RWPE2 (cell line): ENCODE measurements at regions not wholly inside any gene's neighbourhood (a gene's known extent, or its start where the extent isn't known, plus 50 kb on each side); places are given as distances from the start of the nearest gene placed in this dataset.

Source experiments
- ATAC-seq: fragments of 200-7000 bp; cut with Tn5 transposase; 3 replicates; pipeline ENCODE4 v1.9.1; 2021; ENCODE audit warnings: low read depth
- DNase-seq: peaks from one replicate; pipeline ENCODE4 v3.0.0-alpha.2; 2020; ENCODE audit warnings: low spot score
- H3K27ac ChIP-seq: fragments of 450-650 bp; 2 replicates; pipeline ENCODE4 v1.5.1; 2017; ENCODE audit warnings: mild to moderate bottlenecking; ENCODE audit not compliant: poor library complexity, severe bottlenecking
- H3K27me3 ChIP-seq: fragments of 250-450 bp; sonication (Bioruptor Pico); 2 replicates; pipeline ENCODE4 v1.5.1; 2021; ENCODE audit warnings: mild to moderate bottlenecking, moderate library complexity; ENCODE audit not compliant: insufficient read depth, poor library complexity, severe bottlenecking
- H3K36me3 ChIP-seq: fragments of 250-450 bp; sonication (Bioruptor Pico); 2 replicates; pipeline ENCODE4 v1.5.1; 2020; ENCODE audit warnings: low read depth, mild to moderate bottlenecking, moderate library complexity
- H3K4me1 ChIP-seq: fragments of 250-450 bp; sonication (Bioruptor Pico); 2 replicates; pipeline ENCODE4 v1.5.1; 2021; ENCODE audit warnings: mild to moderate bottlenecking, moderate library complexity; ENCODE audit not compliant: insufficient read depth, poor library complexity, severe bottlenecking
- H3K4me3 ChIP-seq: fragments of 250-450 bp; sonication (Bioruptor Pico); 2 replicates; pipeline ENCODE4 v1.5.1; 2021; ENCODE audit warnings: mild to moderate bottlenecking, moderate library complexity; ENCODE audit not compliant: severe bottlenecking
- H3K9me3 ChIP-seq: fragments of 250-450 bp; sonication (Bioruptor Pico); 2 replicates; pipeline ENCODE4 v1.5.1; 2021; ENCODE audit warnings: mild to moderate bottlenecking, moderate library complexity; ENCODE audit not compliant: severe bottlenecking
- TF ChIP-seq, protein P1 (sequence below): fragments of 450-650 bp; IDR thresholded peaks from one replicate; pipeline ENCODE4 v1.5.1; 2017; ENCODE audit warnings: mild to moderate bottlenecking, moderate library complexity; ENCODE audit not compliant: poor library complexity, severe bottlenecking

DNA sequence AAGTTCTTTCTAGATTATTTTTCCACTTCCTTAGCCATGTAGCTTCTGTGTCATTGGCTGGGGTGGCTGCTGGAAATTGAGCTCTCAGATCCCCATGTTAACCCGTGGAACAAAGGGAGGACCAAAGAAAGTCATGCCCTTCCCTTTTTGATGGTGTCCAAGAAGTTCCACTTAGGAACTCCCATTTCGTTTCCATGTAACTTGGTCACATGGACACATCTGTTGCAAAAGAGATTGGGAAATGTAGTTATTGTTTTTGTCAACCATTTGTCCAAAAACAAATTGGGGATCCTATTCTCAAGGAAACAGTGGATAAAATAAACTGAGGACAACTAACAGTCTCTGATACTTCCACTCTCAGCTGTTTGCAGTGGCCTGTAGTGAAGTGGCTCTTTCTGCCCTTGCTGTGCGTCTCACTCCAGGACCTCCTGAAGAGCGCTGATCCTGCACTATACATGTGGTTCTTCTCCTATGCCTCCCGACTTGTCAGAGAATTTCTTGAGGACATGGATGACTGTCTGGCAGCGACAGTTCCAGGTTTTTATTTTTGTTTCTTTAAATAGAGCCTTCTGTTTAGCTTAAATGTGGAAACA lies 125.3 kb upstream of the LNX1 start:
- Histone ChIP-seq H3K27me3 (no peaks in the 10 kb centered on the region), H3K36me3 (no peaks in the 10 kb centered on the region), H3K9me3 (no peaks in the 10 kb centered on the region), H3K4me1 (peaks cover 2% of the 10 kb centered on the region), H3K4me3 (no peak overlapping the region), H3K27ac (no peak overlapping the region)
- TF ChIP-seq, protein P1, sequence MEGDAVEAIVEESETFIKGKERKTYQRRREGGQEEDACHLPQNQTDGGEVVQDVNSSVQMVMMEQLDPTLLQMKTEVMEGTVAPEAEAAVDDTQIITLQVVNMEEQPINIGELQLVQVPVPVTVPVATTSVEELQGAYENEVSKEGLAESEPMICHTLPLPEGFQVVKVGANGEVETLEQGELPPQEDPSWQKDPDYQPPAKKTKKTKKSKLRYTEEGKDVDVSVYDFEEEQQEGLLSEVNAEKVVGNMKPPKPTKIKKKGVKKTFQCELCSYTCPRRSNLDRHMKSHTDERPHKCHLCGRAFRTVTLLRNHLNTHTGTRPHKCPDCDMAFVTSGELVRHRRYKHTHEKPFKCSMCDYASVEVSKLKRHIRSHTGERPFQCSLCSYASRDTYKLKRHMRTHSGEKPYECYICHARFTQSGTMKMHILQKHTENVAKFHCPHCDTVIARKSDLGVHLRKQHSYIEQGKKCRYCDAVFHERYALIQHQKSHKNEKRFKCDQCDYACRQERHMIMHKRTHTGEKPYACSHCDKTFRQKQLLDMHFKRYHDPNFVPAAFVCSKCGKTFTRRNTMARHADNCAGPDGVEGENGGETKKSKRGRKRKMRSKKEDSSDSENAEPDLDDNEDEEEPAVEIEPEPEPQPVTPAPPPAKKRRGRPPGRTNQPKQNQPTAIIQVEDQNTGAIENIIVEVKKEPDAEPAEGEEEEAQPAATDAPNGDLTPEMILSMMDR: no peak
- no peak for ATAC-seq
- DNase-seq: no peak

DNA sequence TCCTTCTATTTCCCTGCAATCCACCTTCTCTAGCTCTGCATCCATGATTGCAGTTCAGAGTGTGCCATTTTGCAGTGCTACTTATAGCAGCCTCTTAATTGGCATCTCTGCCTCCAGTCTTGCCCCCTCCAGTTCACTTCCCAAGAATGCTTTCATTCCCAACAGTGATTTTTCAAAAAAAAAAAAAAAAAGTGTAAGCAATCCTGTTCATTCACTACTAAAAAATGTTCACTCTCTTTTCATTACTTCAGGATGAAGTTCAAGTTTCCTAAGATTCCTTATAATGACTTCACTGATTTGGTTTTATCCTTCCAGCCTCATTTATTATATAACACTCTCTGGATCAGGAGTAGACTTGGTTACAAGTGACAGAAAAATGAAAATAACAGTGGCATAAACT lies 124.7 kb upstream of the LNX1 start:
- no peak overlapping the region for H3K27ac ChIP-seq
- H3K27me3 ChIP-seq: no peaks in the 10 kb centered on the region
- no peak overlapping the region for H3K4me3 ChIP-seq
- ATAC-seq (no peak), DNase-seq (no peak)
- H3K9me3 ChIP-seq: no peaks in the 10 kb centered on the region
- peaks cover 2% of the 10 kb centered on the region for H3K4me1 ChIP-seq
- H3K36me3 ChIP-seq: no peaks in the 10 kb centered on the region
- TF ChIP-seq, protein P1: no peak

GRCh38 chr4:53714236-53715140 lies 123.2 kb upstream of the LNX1 start:
- H3K27ac ChIP-seq: no peak overlapping the region
- no peaks in the 10 kb centered on the region for H3K9me3 ChIP-seq
- H3K36me3 ChIP-seq: no peaks in the 10 kb centered on the region
- TF ChIP-seq, protein P1: no peak
- ATAC-seq (no peak), DNase-seq (no peak)
- H3K27me3 ChIP-seq: no peaks in the 10 kb centered on the region
- H3K4me3 ChIP-seq: no peak overlapping the region
- peaks cover 2% of the 10 kb centered on the region for H3K4me1 ChIP-seq

DNA sequence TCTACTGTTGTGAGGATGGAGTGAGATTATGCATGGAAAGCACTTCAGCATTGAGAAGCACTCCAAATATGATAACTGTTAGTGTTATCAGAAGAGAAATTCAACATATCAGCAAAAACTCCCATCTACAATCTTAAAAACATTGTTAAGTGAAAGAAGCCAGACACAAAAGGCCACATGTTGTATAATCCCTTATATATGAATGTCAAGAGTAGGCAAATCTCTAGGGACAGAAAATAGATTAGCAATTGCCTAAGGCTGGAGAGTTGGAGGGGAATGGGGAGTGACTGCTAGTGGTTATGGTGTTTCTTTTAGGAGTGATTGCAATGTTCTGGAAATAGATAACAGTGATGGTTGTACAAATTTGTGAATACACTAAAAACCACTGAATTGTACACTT lies 122.5 kb upstream of the LNX1 start:
- TF ChIP-seq, protein P1: no peak
- peaks cover 2% of the 10 kb centered on the region for H3K4me1 ChIP-seq
- DNase-seq (no peak), ATAC-seq (no peak)
- no peaks in the 10 kb centered on the region for H3K9me3 ChIP-seq
- no peak overlapping the region for H3K4me3 ChIP-seq
- no peaks in the 10 kb centered on the region for H3K27me3 ChIP-seq
- H3K36me3 ChIP-seq: no peaks in the 10 kb centered on the region
- no peak overlapping the region for H3K27ac ChIP-seq

DNA sequence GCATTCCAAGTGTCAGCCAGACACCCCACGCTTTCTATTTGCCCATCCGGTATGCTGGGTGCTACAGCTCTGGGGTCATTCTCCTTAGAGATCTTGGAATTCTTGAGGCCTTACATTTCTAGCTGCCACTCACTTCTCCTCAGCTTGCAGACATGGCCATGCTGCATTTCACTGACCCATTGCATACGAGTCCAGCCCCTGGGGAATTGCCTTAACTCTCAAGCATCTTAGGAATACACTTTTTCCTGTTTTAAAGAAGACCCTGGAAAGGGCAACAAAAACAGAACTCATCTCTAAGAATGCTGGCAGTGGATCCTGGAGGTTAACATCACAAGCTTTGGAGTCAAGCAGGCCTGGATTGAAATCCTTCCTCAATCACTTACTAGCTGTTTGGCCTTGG lies 122.0 kb upstream of the LNX1 start:
- Histone ChIP-seq H3K4me1 (peaks cover 2% of the 10 kb centered on the region), H3K9me3 (no peaks in the 10 kb centered on the region)

More for the DNA sequence above, 122.0 kb upstream of the LNX1 start:
- DNase-seq (no peak), ATAC-seq (no peak)
- no peak overlapping the region for H3K27ac ChIP-seq
- no peaks in the 10 kb centered on the region for H3K27me3 ChIP-seq
- no peak overlapping the region for H3K4me3 ChIP-seq
- TF ChIP-seq, protein P1: no peak
- no peaks in the 10 kb centered on the region for H3K36me3 ChIP-seq
